HG02763 (cell line): ENCODE measurements at regions not wholly inside any gene's neighbourhood (a gene's known extent, or its start where the extent isn't known, plus 50 kb on each side); places are given as distances from the start of the nearest gene placed in this dataset.
A peak's percentile ranks its signal among the peaks of the same experiment; 100 is the strongest.
"Not testable (repeated sequence)": the region's sequence is repeated elsewhere in the genome, so short reads cannot be mapped to it uniquely, and the experiment has no call there.

ENCODE experiments used
- ATAC-seq: cut with Tn5 transposase; IDR thresholded peaks from one replicate; pipeline ENCODE4 v1.9.1; 2021; ENCODE audit warnings: mild to moderate bottlenecking, moderate library complexity; ENCODE audit not compliant: unreplicated experiment

DNA sequence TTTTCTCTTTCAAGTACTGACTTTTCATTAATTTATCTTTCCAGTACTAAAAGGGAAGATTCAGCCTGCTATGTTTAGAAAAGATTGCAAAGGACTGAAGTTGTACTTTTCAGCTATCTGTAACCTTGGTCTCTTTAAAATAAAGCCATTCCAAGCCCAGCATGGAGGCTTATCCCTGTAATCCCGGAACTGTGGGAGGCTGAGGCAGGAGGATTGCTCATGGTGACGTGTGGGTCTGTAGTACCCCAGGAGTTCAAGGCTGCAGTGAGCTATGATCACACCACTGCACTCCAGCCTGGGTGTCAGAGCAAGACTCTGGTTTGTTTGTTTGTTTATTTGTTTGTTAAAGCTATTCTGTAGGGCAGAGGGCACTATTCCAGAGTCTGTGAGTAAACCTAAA is 50.6 kb upstream of the TMEM170B start:
- ATAC-seq, result no peak

DNA sequence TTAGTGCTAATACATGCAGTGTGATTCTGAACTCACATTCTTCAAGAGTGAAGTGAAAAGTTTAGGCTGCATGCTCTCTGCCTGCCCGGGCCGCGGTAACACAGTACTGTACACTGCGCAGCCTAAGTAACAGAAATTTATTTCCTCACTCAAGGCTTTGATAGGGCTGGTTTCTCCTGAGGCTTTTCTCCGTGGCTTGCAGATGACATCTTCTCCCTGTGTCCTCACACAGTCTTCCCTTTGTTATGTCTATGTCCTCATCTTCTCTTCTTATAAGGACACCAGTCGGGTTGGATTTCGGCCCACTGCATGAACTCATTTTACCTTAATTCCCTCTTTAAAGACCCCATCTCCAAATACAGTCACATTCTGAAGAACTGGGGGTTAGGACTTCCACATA is 51.1 kb upstream of the TMEM170B start:
- ATAC-seq, result no peak

DNA sequence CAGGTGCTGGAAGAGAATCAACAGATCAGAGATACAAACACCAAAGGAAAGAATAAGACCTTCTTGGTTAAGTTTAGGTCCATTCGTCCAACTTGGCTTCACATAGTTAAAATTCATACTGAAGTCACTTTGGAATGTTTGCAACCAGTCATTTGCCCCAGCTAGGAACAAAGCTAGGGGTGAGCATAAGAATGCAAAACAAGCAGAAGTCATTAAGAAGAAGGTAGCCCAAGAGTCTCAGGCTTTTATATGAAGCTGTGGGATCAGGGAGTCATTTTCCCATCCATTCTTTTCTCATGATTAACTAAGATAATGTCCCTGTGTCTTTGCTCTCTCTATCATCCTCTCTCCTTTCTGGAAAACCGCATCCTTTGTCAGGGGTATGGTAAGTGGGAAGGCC is 51.5 kb upstream of the TMEM170B start:
- no peak for ATAC-seq

DNA sequence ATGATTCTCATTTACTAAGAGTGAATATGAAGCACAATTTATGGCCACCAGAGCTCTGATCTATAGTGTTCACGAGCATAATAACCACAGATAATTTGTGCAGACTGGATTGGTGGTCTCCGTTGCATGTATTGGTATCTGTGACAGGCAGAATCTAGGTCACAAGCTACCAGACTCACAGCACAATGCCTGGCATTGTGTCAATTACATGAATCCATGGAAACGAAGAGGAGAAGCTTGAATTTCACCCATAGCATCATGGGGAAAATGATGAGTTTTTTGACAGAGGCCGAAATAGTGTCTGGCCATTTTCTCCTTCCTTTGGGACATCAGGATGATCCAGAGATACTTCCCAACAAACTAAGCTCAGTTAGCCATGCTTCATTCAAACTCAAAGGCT is 52.3 kb upstream of the TMEM170B start:
- ATAC-seq, result no peak

DNA sequence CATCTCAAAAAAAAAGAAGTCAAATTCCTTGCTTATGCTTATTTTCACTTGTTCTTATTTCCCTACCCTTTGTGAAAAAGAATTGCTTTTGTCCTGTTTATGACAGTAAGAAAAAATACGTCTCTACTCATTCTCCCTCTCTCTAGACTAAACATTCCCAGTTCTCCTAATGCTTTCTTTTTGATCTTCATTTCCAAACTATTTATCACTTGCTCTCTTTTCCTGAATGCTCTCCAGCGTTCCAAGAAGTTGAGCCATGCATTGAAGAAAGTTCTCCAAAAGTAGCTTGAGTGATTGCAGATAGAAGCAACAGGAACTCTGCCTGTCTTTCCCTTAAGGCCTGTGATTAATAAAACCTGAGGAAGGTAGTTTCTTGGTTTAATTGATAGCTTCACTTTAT is 53.1 kb upstream of the TMEM170B start:
- ATAC-seq, result no peak

DNA sequence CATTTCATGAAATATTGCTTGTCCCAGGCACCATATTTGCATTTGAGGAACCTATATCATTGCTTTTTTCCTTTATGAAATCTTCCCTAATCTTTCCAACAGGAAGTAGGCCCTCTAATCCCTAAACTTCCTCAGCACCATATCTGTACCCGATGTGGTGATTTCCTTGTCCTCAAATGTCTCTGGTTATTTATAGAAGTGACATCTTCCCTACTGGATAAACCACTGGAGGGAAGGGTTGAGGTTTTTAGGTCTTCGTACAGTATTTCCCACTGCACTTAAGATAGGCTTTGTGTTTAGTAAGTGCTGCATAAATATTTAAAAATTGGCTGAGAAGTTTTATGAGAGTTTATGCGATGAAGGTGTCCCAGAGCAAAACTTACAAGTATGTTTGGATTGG is 54.9 kb upstream of the TMEM170B start:
- no peak for ATAC-seq

DNA sequence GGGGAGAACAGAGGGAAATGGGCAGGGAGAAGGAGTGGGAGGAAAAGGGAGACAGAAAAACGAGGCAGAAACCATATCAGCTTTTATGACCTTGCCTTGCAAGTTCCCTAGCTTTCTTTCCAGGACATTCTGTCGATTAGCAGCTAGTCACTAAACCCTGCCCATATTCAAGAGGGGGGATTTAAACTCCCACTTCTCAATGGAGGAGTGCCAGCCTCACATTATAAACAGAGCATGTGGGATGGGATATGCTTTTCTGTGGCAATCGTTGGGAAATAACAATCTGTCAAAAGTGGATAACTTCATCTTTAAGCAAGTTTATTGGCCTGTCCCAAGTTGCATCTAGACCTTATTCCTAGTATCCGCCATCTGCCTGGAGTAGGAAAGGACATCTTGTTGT is 57.0 kb upstream of the TMEM170B start:
- no peak for ATAC-seq

DNA sequence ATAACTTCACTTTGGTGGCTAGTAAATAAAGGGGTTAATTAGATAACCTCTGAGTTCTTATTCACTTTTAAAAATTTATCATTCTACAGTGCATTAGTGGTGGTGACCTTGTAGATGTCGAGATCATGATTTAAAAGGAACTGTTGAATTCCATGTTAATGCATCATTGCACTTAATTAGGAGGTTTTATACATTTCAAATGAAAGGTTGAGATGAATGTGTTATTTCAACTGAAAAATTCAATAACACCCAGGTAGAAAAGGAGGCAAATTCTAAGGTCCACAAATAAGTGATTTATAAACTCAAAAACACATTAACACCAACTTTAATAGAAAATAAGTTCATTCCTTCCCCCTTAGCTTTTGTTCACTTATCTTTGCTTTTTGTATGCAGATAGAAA is 58.3 kb upstream of the TMEM170B start:
- ATAC-seq, result no peak

DNA sequence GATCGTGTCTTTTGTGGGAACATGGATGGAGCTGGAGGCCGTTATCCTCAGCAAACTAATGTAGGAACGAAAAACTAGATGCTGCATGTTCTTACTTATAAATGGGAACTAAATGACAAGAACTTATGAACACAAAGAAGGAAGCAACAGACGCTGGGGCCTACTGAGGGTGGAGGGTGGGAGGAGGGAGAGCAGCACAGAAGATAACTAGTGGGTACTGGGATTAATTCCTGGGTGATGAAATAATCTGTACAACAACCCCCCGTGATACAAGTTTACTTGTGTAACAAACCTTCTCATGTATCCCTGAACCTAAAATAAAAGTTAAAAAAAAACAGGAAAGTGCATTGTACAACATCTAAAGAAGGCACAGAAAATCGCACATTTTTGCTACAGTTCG is 59.0 kb upstream of the TMEM170B start:
- no peak for ATAC-seq

DNA sequence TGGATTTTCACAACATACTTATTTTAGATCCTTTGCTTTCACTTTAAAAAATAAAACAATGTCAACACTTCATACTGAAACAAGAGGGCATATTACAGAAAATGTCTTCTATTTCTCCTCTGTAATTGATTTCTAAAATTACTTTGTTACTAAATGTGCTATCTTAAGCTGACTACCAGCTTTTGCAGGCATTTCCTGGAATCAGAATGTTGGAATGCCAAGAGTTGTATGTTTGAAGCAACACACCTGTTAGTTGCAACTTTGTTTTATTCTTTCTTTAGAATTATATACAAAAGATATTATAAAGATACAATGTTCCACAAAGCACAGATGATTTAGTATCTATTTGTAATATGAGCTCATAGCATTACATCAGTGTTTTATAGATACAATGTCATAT is 62.5 kb upstream of the TMEM170B start:
- ATAC-seq, result no peak

DNA sequence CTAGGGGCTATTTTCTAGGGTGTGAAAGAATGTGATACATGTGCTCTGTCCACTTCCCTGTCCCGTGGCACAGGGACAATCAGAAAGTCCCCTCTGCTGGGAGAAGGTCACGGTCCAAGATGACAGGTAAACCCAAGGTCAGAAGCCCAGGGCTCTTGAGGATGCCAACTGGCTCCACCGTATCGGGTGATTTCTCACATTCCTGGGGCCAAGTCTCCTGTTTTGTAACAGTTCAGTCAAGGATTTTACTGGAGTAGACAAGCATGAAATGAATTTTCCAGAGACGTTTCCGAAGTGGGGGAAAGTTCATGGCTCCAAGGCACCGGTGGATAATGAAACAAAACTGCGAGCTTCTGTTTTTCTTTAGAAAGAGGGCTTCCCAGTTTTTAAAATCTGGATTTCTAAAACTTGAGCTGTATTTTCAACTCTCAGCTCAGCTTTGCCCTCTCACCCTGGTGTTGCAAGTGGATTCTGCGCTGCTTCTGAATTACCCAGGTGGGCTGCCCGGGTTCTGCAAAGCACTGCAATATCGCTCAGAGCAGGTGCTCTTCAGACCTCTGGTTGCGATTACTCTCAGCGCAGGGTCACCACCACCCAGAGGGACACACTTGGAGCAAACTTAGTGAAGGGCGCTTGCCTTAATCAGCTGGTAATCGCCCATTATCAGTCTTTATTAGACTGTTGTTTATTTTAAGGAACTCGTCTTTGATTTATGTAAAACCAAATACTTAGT is 64.4 kb upstream of the TMEM170B start:
- no peak for ATAC-seq

DNA sequence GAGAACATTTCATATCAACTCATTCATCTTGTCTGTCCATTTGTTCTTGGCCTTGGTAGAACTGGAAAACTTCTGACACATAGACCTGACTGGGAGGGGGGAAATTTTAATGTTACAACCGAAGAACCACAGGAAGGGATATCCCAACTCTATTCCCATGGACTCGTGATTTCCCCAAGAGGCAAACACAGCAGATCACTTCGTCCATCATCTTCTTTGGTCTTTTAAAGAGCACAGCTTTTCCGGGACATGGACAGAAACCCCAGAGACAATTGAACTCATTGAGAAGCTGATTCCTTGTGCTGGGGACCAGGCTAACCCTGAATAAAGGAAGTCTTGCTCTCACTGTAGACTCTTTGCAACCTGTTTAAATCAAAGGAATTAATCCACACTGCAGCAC is 66.3 kb upstream of the TMEM170B start:
- ATAC-seq, result no peak

DNA sequence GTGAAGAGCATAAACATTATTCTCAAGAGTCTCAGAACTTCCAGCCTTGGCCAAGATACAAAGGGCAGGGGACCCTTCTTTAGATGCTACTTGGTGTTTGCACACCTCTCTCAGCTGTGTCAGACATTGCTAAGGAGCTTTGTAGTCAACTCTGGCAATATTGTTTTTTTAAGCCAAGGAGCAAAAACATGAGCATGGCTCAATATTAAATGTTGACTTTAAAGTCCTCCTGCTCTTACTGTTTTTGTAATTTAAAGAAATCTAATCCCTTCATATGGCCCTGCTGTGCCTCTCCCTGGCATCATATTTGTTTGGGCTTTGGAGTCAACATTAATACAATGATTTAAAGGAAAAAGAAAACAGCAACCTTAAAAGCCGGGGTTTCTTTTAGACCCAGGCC is 67.9 kb upstream of the TMEM170B start:
- no peak for ATAC-seq

DNA sequence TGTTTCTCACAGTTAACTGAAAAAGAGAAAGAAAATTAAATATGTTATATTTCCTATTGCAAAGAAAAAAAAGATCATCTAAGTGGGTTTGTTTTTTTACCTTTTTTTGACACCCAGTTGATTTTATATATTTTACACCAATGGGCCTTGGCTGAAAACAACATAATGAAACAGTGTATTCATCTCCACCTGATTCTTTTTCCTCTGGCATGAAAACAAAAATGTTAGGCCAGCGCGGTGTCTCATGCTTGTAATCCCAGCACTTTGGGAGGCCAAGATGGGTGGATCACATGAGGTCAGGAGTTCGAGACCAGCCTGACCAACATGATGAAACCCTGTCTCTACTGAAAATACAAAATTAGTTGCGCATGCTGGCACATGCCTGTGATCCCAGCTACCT is 69.3 kb upstream of the TMEM170B start:
- ATAC-seq, result not testable (repeated sequence)

DNA sequence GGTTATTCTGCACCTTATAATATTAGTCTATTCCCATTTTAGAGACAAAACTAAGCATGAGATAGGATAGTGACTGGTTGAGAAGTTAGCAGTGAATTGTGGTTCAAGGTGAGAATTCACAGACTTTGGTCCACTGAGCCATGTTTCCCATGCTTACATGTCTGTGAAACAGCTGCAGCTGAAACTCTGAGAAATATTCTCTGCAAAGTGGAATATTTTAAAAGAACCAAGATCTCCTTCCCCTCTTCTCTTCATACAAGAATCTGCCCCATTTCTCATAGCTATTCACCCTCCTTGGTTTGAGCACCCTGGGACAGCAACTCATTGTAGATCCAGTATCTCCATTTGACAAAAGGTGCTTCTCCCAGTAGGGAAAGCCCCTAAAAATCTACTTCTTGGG is 70.2 kb upstream of the TMEM170B start:
- ATAC-seq, result peak; percentile 53

DNA sequence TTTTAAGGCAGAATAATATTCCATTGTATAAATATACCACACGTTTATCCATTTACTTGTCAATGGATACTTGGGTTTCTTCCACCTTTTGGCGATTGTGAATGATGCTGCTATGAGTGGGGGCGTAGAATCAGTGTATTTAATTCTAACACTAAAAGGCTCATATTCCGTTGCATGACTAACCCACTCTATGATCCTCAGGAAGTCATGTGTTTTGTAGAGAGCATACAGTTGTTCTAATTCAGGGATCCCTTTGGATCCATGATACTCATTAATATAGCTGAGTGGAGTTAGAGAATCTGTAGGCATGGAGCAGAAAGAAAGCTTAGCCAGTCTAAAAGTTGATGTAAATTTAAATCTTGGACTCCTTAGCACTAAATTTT is 74.2 kb upstream of the TMEM170B start:
- no peak for ATAC-seq

DNA sequence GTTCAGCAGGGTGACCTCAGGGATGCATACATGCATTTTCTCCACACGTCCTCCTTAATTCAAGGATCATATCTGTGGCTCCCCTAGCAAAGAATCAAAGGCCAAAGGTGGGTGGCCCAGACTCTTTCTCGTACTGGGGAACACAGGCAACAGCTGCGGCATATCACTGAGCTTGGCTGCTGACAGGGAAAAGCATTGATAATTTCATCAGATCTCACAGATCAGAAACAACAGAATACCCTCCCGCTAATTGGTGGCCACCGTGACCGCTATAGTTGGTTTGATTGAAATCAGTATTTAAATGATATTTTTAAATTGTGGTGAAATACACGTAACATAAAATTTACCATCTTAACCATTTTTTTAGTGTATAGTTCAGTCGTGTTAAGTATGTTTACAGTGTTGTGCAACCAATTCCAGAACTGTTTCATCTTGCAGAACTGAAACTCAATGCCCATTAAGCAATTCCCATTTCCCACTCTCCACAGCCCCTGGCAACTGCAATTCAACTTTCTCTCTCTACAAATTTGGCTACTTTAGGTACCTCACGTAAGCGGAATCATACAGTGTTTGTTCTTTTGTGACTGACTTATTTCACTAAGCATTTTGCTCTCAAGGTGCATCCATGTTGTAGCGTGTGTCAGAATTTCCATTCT is 74.7 kb upstream of the TMEM170B start:
- no peak for ATAC-seq

DNA sequence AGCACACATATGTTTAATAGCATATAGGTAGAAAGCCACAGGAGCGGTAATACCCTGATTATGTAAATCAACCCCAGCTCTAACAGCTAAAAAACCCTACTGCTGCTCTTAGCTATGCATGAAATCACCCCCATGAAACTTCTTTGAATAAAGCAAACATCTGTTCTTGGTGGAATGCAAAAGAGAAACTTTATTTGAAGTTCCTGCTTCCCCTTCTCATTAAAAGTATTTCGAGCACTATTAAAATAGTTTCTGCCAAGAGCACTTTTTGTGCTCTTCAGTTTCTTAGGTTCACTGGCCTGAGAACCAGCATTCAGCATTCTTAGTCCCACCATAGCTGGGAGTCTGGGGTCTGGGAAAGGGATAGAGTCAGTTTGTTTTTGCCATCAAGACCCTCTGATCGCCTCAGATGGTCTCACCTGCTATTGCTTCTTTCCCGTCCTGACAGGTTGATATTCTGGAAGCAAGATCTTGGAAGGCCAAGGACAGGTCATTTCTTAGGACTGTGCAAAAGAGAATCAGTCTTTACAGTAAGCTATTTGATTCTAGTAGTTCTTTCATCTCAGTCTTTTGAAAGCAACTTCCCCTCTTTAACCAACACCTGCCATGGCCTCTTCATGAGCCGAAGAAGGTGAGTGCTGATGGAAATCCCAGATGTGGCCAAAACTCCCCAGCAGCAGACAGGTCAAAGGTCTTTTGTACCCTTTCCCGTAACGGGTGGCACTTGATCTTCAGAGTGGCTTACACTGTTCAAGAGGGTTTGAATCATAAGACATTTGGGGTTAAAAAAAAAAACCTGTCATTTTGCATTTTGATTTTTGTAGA is 76.5 kb upstream of the TMEM170B start:
- ATAC-seq, result peak; percentile 72

DNA sequence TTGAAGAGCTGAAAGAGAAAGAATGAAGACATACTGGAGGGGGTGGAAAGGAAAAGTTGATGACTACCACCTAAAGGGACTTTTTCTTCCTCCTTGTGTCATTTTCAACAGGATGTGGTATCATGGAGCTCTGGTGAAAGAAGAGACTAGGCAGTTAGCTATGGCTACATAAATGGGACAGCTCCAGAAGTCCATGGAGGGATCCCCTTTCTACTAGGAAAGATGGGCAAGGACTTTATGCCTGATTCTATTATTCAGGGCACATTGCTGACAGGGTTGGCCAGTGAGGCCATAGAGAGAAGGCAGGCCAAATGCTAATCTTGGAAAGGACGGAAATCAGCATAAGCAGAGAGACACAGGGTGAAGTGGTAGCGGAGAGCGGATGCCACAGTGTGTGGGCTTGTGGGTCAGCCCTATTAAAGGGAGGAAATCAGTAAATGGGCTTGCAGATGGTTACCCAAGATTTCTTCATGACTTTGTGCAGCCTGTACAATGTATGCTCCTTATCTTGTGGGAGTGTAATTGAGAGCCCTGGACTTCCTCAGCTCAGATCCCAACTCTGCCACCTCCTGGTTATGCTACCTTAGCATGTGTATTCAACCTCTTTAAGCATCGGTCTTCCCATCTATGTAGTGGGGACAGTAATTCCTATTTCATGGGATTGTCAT is 77.4 kb upstream of the TMEM170B start:
- peak; percentile 32 for ATAC-seq

DNA sequence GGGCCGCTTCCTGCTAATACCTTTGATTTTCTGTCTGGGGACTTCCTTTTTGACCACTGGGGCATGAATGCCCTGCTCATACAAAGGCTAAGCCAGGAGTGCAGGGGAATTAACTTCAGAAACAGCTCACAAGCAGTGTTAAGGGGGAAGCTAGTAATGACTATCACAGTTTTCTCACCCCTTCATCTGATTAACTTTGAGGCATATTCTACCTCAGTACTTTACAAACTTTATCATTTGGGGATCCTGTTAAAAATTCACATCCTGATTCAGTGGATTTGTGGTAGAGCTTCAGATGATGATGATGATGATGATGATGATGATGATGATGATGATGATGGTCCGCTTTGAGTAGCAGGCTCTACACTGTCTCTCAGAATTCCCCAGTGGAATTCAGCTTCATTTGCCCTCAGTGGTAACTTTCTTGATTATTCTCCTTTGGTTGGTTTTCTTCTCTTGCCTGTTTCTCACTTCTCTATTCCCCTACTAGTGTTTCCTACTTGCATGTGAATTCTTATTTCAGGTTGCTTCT is 78.4 kb upstream of the TMEM170B start:
- peak; percentile 42 for ATAC-seq

DNA sequence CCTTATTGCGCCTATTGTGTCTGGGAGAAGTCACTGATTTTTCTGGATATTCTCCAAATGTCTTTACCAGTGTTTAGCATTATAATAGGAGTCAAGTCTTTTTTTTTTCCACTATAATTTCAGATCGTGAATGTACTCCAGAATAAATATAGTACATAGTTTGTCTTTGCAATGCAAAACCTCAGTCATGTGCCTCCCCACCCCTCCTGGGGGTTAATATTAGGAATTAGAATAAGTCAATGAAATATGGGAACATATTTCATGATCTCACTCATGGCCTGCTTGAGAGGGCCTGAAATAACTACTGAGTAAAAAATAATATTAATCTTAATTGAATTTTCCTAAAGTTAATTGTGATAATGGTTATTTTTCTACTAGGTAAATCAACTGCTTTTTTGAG is 79.0 kb upstream of the TMEM170B start:
- ATAC-seq, result no peak
